IPS-20b (cell line): ENCODE measurements at regions not wholly inside any gene's neighbourhood (a gene's known extent, or its start where the extent isn't known, plus 50 kb on each side); places are given as distances from the start of the nearest gene placed in this dataset.

ENCODE experiments used
- H3K27ac ChIP-seq: one replicate; pipeline ENCODE4 v1.5.1; 2013; ENCODE audit warnings: low read length
- H3K27me3 ChIP-seq: 2 replicates; pipeline ENCODE4 v1.6.1; 2013; ENCODE audit warnings: mild to moderate bottlenecking, low read length, inconsistent platforms; ENCODE audit not compliant: insufficient read depth
- H3K36me3 ChIP-seq: 2 replicates; pipeline ENCODE4 v1.6.1; 2013; ENCODE audit warnings: low read depth, mild to moderate bottlenecking, inconsistent platforms, low read length, moderate library complexity; ENCODE audit not compliant: insufficient read depth
- H3K4me1 ChIP-seq: 2 replicates; pipeline ENCODE4 v1.6.1; 2013; ENCODE audit warnings: mild to moderate bottlenecking, control low read depth, inconsistent platforms, low read length, moderate library complexity; ENCODE audit not compliant: insufficient read depth
- H3K4me3 ChIP-seq: 2 replicates; pipeline ENCODE4 v1.5.1; 2013; ENCODE audit warnings: mild to moderate bottlenecking, low read length, inconsistent platforms
- H3K9ac ChIP-seq: 2 replicates; pipeline ENCODE4 v1.6.1; 2013; ENCODE audit warnings: low read depth, mild to moderate bottlenecking, inconsistent platforms, low read length, moderate library complexity
- H3K9me3 ChIP-seq: 2 replicates; pipeline ENCODE4 v1.6.1; 2013; ENCODE audit warnings: mild to moderate bottlenecking, low read depth, low read length, inconsistent platforms; ENCODE audit not compliant: insufficient read depth

GRCh38 chr3:167100651-167101050 lies 279.4 kb downstream of the ZBBX start:
- Histone ChIP-seq H3K9me3 (no peaks in the 10 kb centered on the region), H3K9ac (no peak overlapping the region), H3K4me3 (no peak overlapping the region), H3K36me3 (no peaks in the 10 kb centered on the region), H3K27me3 (no peaks in the 10 kb centered on the region), H3K4me1 (no peaks in the 10 kb centered on the region), H3K27ac (no peak overlapping the region)

- Histone ChIP-seq H3K4me3 (no peak overlapping the region), H3K9ac (no peak overlapping the region; the same call in 1 of the 2 replicates), H3K36me3 (no peaks in the 10 kb centered on the region), H3K9me3 (no peaks in the 10 kb centered on the region), H3K4me1 (no peaks in the 10 kb centered on the region), H3K27ac (no peak overlapping the region), H3K27me3 (no peaks in the 10 kb centered on the region)
Measured at GRCh38 chr3:167100200-167100599, 279.9 kb downstream of the ZBBX start.

- Histone ChIP-seq H3K27me3 (no peaks in the 10 kb centered on the region), H3K4me3 (no peak overlapping the region), H3K9me3 (no peaks in the 10 kb centered on the region), H3K36me3 (no peaks in the 10 kb centered on the region), H3K9ac (no peak overlapping the region), H3K27ac (no peak overlapping the region), H3K4me1 (no peaks in the 10 kb centered on the region)
Measured at GRCh38 chr3:167095976-167096375, 284.1 kb downstream of the ZBBX start.

- no peaks in the 10 kb centered on the region for H3K36me3 ChIP-seq
- no peak overlapping the region for H3K27ac ChIP-seq
- H3K4me1 ChIP-seq: no peaks in the 10 kb centered on the region
- no peaks in the 10 kb centered on the region for H3K27me3 ChIP-seq
- H3K9me3 ChIP-seq: no peaks in the 10 kb centered on the region
- H3K4me3 ChIP-seq: no peak overlapping the region
- H3K9ac ChIP-seq: no peak overlapping the region
Measured at GRCh38 chr3:167094632-167095031, 285.5 kb downstream of the ZBBX start.

- Histone ChIP-seq H3K9me3 (no peaks in the 10 kb centered on the region), H3K27ac (no peak overlapping the region), H3K4me3 (no peak overlapping the region), H3K36me3 (no peaks in the 10 kb centered on the region), H3K4me1 (no peaks in the 10 kb centered on the region), H3K27me3 (no peaks in the 10 kb centered on the region), H3K9ac (no peak overlapping the region)
Measured at GRCh38 chr3:167091226-167091625, 288.9 kb downstream of the ZBBX start.

GRCh38 chr3:167084545-167084944 lies 295.6 kb downstream of the ZBBX start:
- Histone ChIP-seq H3K4me1 (no peaks in the 10 kb centered on the region), H3K4me3 (no peak overlapping the region), H3K36me3 (no peaks in the 10 kb centered on the region), H3K9me3 (no peaks in the 10 kb centered on the region), H3K27me3 (no peaks in the 10 kb centered on the region), H3K27ac (no peak overlapping the region), H3K9ac (no peak overlapping the region)

GRCh38 chr3:167078070-167078622 lies 302.0 kb downstream of the ZBBX start:
- H3K4me1 ChIP-seq: 0 out of 2 replicates have a peak, but pooled peaks cover 2% of the 10 kb centered on the region
- no peaks in the 10 kb centered on the region for H3K9me3 ChIP-seq
- no peaks in the 10 kb centered on the region for H3K36me3 ChIP-seq
- no peak overlapping the region for H3K27ac ChIP-seq
- no peak overlapping the region for H3K4me3 ChIP-seq
- H3K9ac ChIP-seq: no peak overlapping the region
- no peaks in the 10 kb centered on the region for H3K27me3 ChIP-seq

GRCh38 chr3:167067787-167068161 lies 312.3 kb downstream of the ZBBX start:
- Histone ChIP-seq H3K27ac (no peak overlapping the region), H3K9ac (no peak overlapping the region), H3K9me3 (no peaks in the 10 kb centered on the region), H3K27me3 (no peaks in the 10 kb centered on the region), H3K36me3 (no peaks in the 10 kb centered on the region), H3K4me1 (no peaks in the 10 kb centered on the region), H3K4me3 (no peak overlapping the region)

GRCh38 chr3:167066977-167067786 lies 312.9 kb downstream of the ZBBX start:
- Histone ChIP-seq H3K36me3 (no peaks in the 10 kb centered on the region), H3K27me3 (no peaks in the 10 kb centered on the region), H3K4me1 (no peaks in the 10 kb centered on the region), H3K9ac (no peak overlapping the region), H3K9me3 (no peaks in the 10 kb centered on the region), H3K27ac (no peak overlapping the region), H3K4me3 (no peak overlapping the region)

GRCh38 chr3:167057581-167057980 lies 322.5 kb downstream of the ZBBX start:
- Histone ChIP-seq H3K4me3 (no peak overlapping the region), H3K9ac (no peak overlapping the region), H3K4me1 (no peaks in the 10 kb centered on the region), H3K27ac (no peak overlapping the region), H3K27me3 (no peaks in the 10 kb centered on the region), H3K9me3 (peaks cover 5% of the 10 kb centered on the region; the same call in 1 of the 2 replicates), H3K36me3 (no peaks in the 10 kb centered on the region)

GRCh38 chr3:167054926-167055325 lies 325.2 kb downstream of the ZBBX start:
- Histone ChIP-seq H3K4me3 (no peak overlapping the region), H3K36me3 (no peaks in the 10 kb centered on the region), H3K9me3 (0 out of 2 replicates have a peak, but pooled peaks cover 5% of the 10 kb centered on the region), H3K27ac (no peak overlapping the region), H3K27me3 (no peaks in the 10 kb centered on the region), H3K4me1 (no peaks in the 10 kb centered on the region), H3K9ac (no peak overlapping the region)

- no peaks in the 10 kb centered on the region for H3K9me3 ChIP-seq
- no peaks in the 10 kb centered on the region for H3K4me1 ChIP-seq
- H3K36me3 ChIP-seq: no peaks in the 10 kb centered on the region
- no peak overlapping the region for H3K4me3 ChIP-seq
- no peak overlapping the region for H3K27ac ChIP-seq
- no peaks in the 10 kb centered on the region for H3K27me3 ChIP-seq
- no peak overlapping the region for H3K9ac ChIP-seq
Measured at GRCh38 chr3:167051421-167051820, 328.7 kb downstream of the ZBBX start.
